ENCODE measurements at regions not wholly inside any gene's neighbourhood (a gene's known extent, or its start where the extent isn't known, plus 50 kb on each side); places are given as distances from the start of the nearest gene placed in this dataset.
"Not testable (repeated sequence)": the region's sequence is repeated elsewhere in the genome, so short reads cannot be mapped to it uniquely, and the experiment has no call there.

- H3K14ac ChIP-seq (ENCODE audit: low read length in 2 of 2); H2BK5ac ChIP-seq (ENCODE audit: low read depth, low read length, poor library complexity, severe bottlenecking); H3K27me3 ChIP-seq (ENCODE audit: control insufficient read depth in 1 of 2, insufficient read depth in 1 of 2, low read length in 2 of 2); H4K8ac ChIP-seq (ENCODE audit: low read length); H2BK120ac ChIP-seq (ENCODE audit: low read depth, low read length); H2BK12ac ChIP-seq (ENCODE audit: low read length in 2 of 2); H3K23ac ChIP-seq (ENCODE audit: low read length in 2 of 2); H3K4me1 ChIP-seq (ENCODE audit: control insufficient read depth, insufficient read depth, low read depth, low read length); H3K9me3 ChIP-seq (ENCODE audit: control insufficient read depth, low read length); H3K4ac ChIP-seq (ENCODE audit: low read depth in 1 of 2, low read length in 2 of 2); H4K91ac ChIP-seq (ENCODE audit: low read length); H2AFZ ChIP-seq (ENCODE audit: low read depth, low read length); H3K4me3 ChIP-seq (ENCODE audit: insufficient read depth in 1 of 2, low read depth in 1 of 2, low read length in 2 of 2); H3K79me1 ChIP-seq (replicated peaks; ENCODE audit: low read length, poor library complexity, severe bottlenecking); DNase-seq; H3K4me2 ChIP-seq (ENCODE audit: low read length, poor library complexity, severe bottlenecking); H3K18ac ChIP-seq (ENCODE audit: low read depth in 1 of 2, low read length in 2 of 2); H3K9ac ChIP-seq (ENCODE audit: low read length); H2AK5ac ChIP-seq (ENCODE audit: low read length, severe bottlenecking); H2BK15ac ChIP-seq (ENCODE audit: low read depth, poor library complexity, severe bottlenecking); H3K27ac ChIP-seq (ENCODE audit: low read length, poor library complexity, severe bottlenecking); H3K36me3 ChIP-seq (ENCODE audit: control insufficient read depth in 1 of 2, insufficient read depth in 2 of 2, low read depth in 1 of 2, low read length in 2 of 2): not testable (repeated sequence)
Observed at GRCh38 chr12:87194389-87194788, 834.8 kb downstream of the C12orf50 start.

- no peaks in the 10 kb centered on the region for H3K36me3 ChIP-seq (ENCODE audit: control insufficient read depth in 1 of 2, insufficient read depth in 2 of 2, low read depth in 1 of 2, low read length in 2 of 2)
- H2BK12ac ChIP-seq (ENCODE audit: low read length in 2 of 2), result no peak overlapping the region
- H2AFZ ChIP-seq (ENCODE audit: low read depth, low read length), result no peak overlapping the region
- H3K4me1 ChIP-seq (ENCODE audit: control insufficient read depth, insufficient read depth, low read depth, low read length), result no peaks in the 10 kb centered on the region
- no peak overlapping the region for H3K14ac ChIP-seq (ENCODE audit: low read length in 2 of 2)
- 86% methylated on average over 2 of the region's 5 CpGs for WGBS
- H3K4ac ChIP-seq (ENCODE audit: low read depth in 1 of 2, low read length in 2 of 2), result no peak overlapping the region
- no peak overlapping the region for H3K9ac ChIP-seq (ENCODE audit: low read length)
- no peak overlapping the region for H2BK5ac ChIP-seq (ENCODE audit: low read depth, low read length, poor library complexity, severe bottlenecking)
- H3K27ac ChIP-seq (ENCODE audit: low read length, poor library complexity, severe bottlenecking), result no peak overlapping the region
- no peak overlapping the region for H3K18ac ChIP-seq (ENCODE audit: low read depth in 1 of 2, low read length in 2 of 2)
- no peaks in the 10 kb centered on the region for H3K27me3 ChIP-seq (ENCODE audit: control insufficient read depth in 1 of 2, insufficient read depth in 1 of 2, low read length in 2 of 2)
- no peak overlapping the region for H3K4me2 ChIP-seq (ENCODE audit: low read length, poor library complexity, severe bottlenecking)
- H2BK15ac ChIP-seq (ENCODE audit: low read depth, poor library complexity, severe bottlenecking), result no peak overlapping the region
- H2BK120ac ChIP-seq (ENCODE audit: low read depth, low read length), result no peak overlapping the region
- no peak overlapping the region for H3K4me3 ChIP-seq (ENCODE audit: insufficient read depth in 1 of 2, low read depth in 1 of 2, low read length in 2 of 2)
- no peak overlapping the region for H4K91ac ChIP-seq (ENCODE audit: low read length)
- no peak for DNase-seq
- H2AK5ac ChIP-seq (ENCODE audit: low read length, severe bottlenecking), result no peak overlapping the region
- H3K23ac ChIP-seq (ENCODE audit: low read length in 2 of 2), result no peak overlapping the region
- no peak overlapping the region for H4K8ac ChIP-seq (ENCODE audit: low read length)
- H3K79me1 ChIP-seq (replicated peaks; ENCODE audit: low read length, poor library complexity, severe bottlenecking), result no peaks in the 10 kb centered on the region
- H3K9me3 ChIP-seq (ENCODE audit: control insufficient read depth, low read length), result no peaks in the 10 kb centered on the region
Observed at GRCh38 chr12:87185367-87185766, 843.8 kb downstream of the C12orf50 start.

- no peak overlapping the region for H4K91ac ChIP-seq (ENCODE audit: low read length)
- no peaks in the 10 kb centered on the region for H3K36me3 ChIP-seq (ENCODE audit: control insufficient read depth in 1 of 2, insufficient read depth in 2 of 2, low read depth in 1 of 2, low read length in 2 of 2)
- no peaks in the 10 kb centered on the region for H3K79me1 ChIP-seq (replicated peaks; ENCODE audit: low read length, poor library complexity, severe bottlenecking)
- no peak overlapping the region for H3K14ac ChIP-seq (ENCODE audit: low read length in 2 of 2)
- H3K23ac ChIP-seq (ENCODE audit: low read length in 2 of 2), result no peak overlapping the region
- no peak overlapping the region for H2BK120ac ChIP-seq (ENCODE audit: low read depth, low read length)
- H2AK5ac ChIP-seq (ENCODE audit: low read length, severe bottlenecking), result no peak overlapping the region
- DNase-seq, result no peak
- no peak overlapping the region for H3K18ac ChIP-seq (ENCODE audit: low read depth in 1 of 2, low read length in 2 of 2)
- 86% methylated on average over 5 of the region's 5 CpGs for WGBS
- H3K4me2 ChIP-seq (ENCODE audit: low read length, poor library complexity, severe bottlenecking), result no peak overlapping the region
- H3K27me3 ChIP-seq (ENCODE audit: control insufficient read depth in 1 of 2, insufficient read depth in 1 of 2, low read length in 2 of 2), result no peaks in the 10 kb centered on the region
- no peak overlapping the region for H3K9ac ChIP-seq (ENCODE audit: low read length)
- no peak overlapping the region for H2BK12ac ChIP-seq (ENCODE audit: low read length in 2 of 2)
- H3K4me3 ChIP-seq (ENCODE audit: insufficient read depth in 1 of 2, low read depth in 1 of 2, low read length in 2 of 2), result no peak overlapping the region
- H3K9me3 ChIP-seq (ENCODE audit: control insufficient read depth, low read length), result no peaks in the 10 kb centered on the region
- H2BK15ac ChIP-seq (ENCODE audit: low read depth, poor library complexity, severe bottlenecking), result no peak overlapping the region
- H2AFZ ChIP-seq (ENCODE audit: low read depth, low read length), result no peak overlapping the region
- no peak overlapping the region for H3K4ac ChIP-seq (ENCODE audit: low read depth in 1 of 2, low read length in 2 of 2)
- no peak overlapping the region for H2BK5ac ChIP-seq (ENCODE audit: low read depth, low read length, poor library complexity, severe bottlenecking)
- no peak overlapping the region for H4K8ac ChIP-seq (ENCODE audit: low read length)
- H3K27ac ChIP-seq (ENCODE audit: low read length, poor library complexity, severe bottlenecking), result no peak overlapping the region
- H3K4me1 ChIP-seq (ENCODE audit: control insufficient read depth, insufficient read depth, low read depth, low read length), result no peaks in the 10 kb centered on the region
Observed at GRCh38 chr12:87182696-87183233, 846.4 kb downstream of the C12orf50 start.

- Histone ChIP-seq H2BK15ac (ENCODE audit: low read depth, poor library complexity, severe bottlenecking) (no peak overlapping the region), H2BK5ac (ENCODE audit: low read depth, low read length, poor library complexity, severe bottlenecking) (no peak overlapping the region), H3K14ac (ENCODE audit: low read length in 2 of 2) (no peak overlapping the region), H2AFZ (ENCODE audit: low read depth, low read length) (no peak overlapping the region), H3K4me2 (ENCODE audit: low read length, poor library complexity, severe bottlenecking) (no peak overlapping the region), H3K4me3 (ENCODE audit: insufficient read depth in 1 of 2, low read depth in 1 of 2, low read length in 2 of 2) (no peak overlapping the region), H3K4me1 (ENCODE audit: control insufficient read depth, insufficient read depth, low read depth, low read length) (no peaks in the 10 kb centered on the region), H4K8ac (ENCODE audit: low read length) (no peak overlapping the region), H2BK12ac (ENCODE audit: low read length in 2 of 2) (no peak overlapping the region), H3K4ac (ENCODE audit: low read depth in 1 of 2, low read length in 2 of 2) (no peak overlapping the region), H3K23ac (ENCODE audit: low read length in 2 of 2) (no peak overlapping the region), H3K9ac (ENCODE audit: low read length) (no peak overlapping the region), H3K27ac (ENCODE audit: low read length, poor library complexity, severe bottlenecking) (no peak overlapping the region), H2BK120ac (ENCODE audit: low read depth, low read length) (no peak overlapping the region), H3K36me3 (ENCODE audit: control insufficient read depth in 1 of 2, insufficient read depth in 2 of 2, low read depth in 1 of 2, low read length in 2 of 2) (no peaks in the 10 kb centered on the region), H4K91ac (ENCODE audit: low read length) (no peak overlapping the region), H3K9me3 (ENCODE audit: control insufficient read depth, low read length) (peaks cover under 1% of the 10 kb centered on the region), H3K79me1 (replicated peaks; ENCODE audit: low read length, poor library complexity, severe bottlenecking) (no peaks in the 10 kb centered on the region), H3K27me3 (ENCODE audit: control insufficient read depth in 1 of 2, insufficient read depth in 1 of 2, low read length in 2 of 2) (no peaks in the 10 kb centered on the region), H3K18ac (ENCODE audit: low read depth in 1 of 2, low read length in 2 of 2) (no peak overlapping the region), H2AK5ac (ENCODE audit: low read length, severe bottlenecking) (no peak overlapping the region)
- no peak for DNase-seq
- 96% methylated on average over 13 of the region's 16 CpGs for WGBS
Observed at GRCh38 chr12:87171356-87171755, 857.8 kb downstream of the C12orf50 start.

Data from mesenchymal stem cell (in vitro differentiated cells and primary cell).